ENCODE measurements at regions not wholly inside any gene's neighbourhood (a gene's known extent, or its start where the extent isn't known, plus 50 kb on each side); places are given as distances from the start of the nearest gene placed in this dataset.

DNA sequence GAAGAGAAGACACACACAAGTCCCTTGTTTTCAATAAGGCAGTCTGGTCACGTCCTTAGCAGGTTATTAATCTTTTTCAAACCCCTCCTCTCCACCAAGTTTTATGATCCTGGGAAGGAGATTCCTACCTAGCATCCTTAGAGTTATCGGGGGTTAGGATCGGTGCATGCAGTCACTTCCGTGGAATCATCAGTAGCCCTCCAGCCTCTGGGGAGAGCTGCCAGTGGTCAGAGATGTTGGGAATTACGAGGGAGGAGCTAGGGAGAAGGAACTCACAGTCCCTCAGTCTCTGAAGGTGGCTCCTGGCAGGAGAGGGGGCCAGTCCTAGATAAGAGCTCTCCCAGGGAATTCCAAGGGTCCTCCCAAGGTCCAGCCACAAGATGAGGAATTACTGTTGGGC is 57.7 kb upstream of the ATP5PO start:
- TF ChIP-seq TAF1 (IDR thresholded peaks at IDR 0.05; ENCODE audit: low read depth), result no peak
- TF ChIP-seq EP300 (IDR thresholded peaks at IDR 0.05; ENCODE audit: borderline replicate concordance), result no peak
- TF ChIP-seq, protein P1, sequence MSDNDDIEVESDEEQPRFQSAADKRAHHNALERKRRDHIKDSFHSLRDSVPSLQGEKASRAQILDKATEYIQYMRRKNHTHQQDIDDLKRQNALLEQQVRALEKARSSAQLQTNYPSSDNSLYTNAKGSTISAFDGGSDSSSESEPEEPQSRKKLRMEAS (IDR thresholded peaks at IDR 0.05), result no peak
- no peak for TF ChIP-seq NFIC (IDR thresholded peaks at IDR 0.05)

DNA sequence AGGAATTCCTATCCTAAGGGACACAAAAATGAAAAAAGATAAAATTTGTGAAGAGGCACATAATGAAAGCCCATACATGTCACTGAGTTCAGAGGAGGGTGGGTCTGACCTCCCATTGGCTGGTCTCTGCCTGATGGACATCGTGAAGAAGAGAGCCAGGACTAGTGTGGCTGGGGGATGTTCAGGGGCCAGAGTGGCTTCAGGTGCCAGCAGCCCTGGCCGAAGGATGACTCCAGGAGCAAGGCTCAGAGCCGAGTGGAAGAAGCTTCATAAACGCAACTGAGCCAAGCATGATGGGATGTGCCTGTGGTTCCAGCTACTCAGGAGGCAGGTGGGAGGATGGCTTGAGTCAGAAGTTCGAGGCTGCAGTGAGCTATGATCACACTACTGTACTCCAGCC is 56.9 kb upstream of the ATP5PO start:
- TF ChIP-seq RAD21 (IDR thresholded peaks at IDR 0.05; ENCODE audit: low read depth) (no peak), CREB1 (IDR thresholded peaks at IDR 0.05; ENCODE audit: low read depth) (no peak), EGR1 (IDR thresholded peaks at IDR 0.05) (no peak), YY1 (IDR thresholded peaks at IDR 0.05; ENCODE audit: low read depth) (no peak), EP300 (IDR thresholded peaks at IDR 0.05; ENCODE audit: borderline replicate concordance) (no peak), TEAD4 (IDR thresholded peaks at IDR 0.05) (no peak)
- TF ChIP-seq, protein P2, sequence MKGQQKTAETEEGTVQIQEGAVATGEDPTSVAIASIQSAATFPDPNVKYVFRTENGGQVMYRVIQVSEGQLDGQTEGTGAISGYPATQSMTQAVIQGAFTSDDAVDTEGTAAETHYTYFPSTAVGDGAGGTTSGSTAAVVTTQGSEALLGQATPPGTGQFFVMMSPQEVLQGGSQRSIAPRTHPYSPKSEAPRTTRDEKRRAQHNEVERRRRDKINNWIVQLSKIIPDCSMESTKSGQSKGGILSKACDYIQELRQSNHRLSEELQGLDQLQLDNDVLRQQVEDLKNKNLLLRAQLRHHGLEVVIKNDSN (IDR thresholded peaks at IDR 0.05), result no peak
- TF ChIP-seq, protein P1 (IDR thresholded peaks at IDR 0.05), result no peak

DNA sequence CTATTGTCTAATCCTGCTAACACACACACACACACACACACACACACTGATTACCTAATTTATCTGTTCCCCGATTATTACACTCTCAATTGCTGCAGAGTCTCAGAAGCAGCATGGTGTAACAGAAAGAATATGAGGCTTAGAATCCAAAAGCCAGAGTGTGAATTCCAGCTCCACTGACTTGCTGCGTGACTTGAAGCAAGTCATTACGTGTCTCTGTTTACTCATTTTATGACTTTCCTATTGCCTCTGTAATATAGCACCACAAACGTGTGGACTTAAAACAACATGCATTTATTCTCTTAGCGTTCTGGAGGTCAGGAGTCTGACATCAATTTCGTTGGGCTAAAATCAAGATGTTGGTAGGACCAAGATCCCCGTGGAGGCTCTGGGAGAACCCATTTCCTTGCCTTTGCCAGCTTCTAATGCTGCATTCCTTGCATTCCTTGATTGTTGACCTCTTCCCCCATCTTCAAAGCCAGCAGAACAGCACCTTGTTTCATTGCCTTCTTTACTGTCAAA is 55.9 kb upstream of the ATP5PO start:
- peak; percentile 88 for TF ChIP-seq TEAD4 (IDR thresholded peaks at IDR 0.05)
- TF ChIP-seq, protein P3, sequence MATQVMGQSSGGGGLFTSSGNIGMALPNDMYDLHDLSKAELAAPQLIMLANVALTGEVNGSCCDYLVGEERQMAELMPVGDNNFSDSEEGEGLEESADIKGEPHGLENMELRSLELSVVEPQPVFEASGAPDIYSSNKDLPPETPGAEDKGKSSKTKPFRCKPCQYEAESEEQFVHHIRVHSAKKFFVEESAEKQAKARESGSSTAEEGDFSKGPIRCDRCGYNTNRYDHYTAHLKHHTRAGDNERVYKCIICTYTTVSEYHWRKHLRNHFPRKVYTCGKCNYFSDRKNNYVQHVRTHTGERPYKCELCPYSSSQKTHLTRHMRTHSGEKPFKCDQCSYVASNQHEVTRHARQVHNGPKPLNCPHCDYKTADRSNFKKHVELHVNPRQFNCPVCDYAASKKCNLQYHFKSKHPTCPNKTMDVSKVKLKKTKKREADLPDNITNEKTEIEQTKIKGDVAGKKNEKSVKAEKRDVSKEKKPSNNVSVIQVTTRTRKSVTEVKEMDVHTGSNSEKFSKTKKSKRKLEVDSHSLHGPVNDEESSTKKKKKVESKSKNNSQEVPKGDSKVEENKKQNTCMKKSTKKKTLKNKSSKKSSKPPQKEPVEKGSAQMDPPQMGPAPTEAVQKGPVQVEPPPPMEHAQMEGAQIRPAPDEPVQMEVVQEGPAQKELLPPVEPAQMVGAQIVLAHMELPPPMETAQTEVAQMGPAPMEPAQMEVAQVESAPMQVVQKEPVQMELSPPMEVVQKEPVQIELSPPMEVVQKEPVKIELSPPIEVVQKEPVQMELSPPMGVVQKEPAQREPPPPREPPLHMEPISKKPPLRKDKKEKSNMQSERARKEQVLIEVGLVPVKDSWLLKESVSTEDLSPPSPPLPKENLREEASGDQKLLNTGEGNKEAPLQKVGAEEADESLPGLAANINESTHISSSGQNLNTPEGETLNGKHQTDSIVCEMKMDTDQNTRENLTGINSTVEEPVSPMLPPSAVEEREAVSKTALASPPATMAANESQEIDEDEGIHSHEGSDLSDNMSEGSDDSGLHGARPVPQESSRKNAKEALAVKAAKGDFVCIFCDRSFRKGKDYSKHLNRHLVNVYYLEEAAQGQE (IDR thresholded peaks at IDR 0.05; ENCODE audit: low read depth), result no peak

DNA sequence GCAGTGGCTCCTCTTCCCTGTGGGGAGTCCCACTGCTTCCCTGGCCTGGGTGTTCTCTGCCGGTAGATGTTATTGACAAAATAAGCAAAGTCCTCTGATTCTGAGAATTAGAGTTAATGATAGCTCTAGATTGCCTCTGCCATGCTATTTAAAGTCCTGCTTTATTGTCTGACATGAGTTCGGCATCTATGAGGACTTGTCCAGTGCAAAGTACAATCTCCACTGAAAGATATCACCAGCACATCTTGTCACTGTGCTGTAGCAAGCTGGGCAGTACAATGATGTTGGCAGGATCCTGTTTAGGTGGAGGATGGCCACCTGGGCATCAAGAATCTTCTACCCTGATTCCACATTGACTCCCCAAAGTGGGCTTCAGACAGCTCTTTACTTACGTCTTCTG is 54.0 kb upstream of the ATP5PO start:
- TF ChIP-seq TAF1 (IDR thresholded peaks at IDR 0.05; ENCODE audit: low read depth), result no peak
- TF ChIP-seq ZBTB7A (IDR thresholded peaks at IDR 0.05; ENCODE audit: low read depth), result no peak
- TF ChIP-seq RAD21 (IDR thresholded peaks at IDR 0.05; ENCODE audit: low read depth), result no peak
- TF ChIP-seq, protein P1 (IDR thresholded peaks at IDR 0.05), result no peak
- TF ChIP-seq, protein P3 (IDR thresholded peaks at IDR 0.05; ENCODE audit: low read depth), result no peak
- no peak for TF ChIP-seq TEAD4 (IDR thresholded peaks at IDR 0.05)
- no peak for TF ChIP-seq TCF12 (IDR thresholded peaks at IDR 0.05; ENCODE audit: low read depth)
- TF ChIP-seq EP300 (IDR thresholded peaks at IDR 0.05; ENCODE audit: borderline replicate concordance), result no peak
- TF ChIP-seq, protein P2 (IDR thresholded peaks at IDR 0.05), result no peak
- no peak for TF ChIP-seq YY1 (IDR thresholded peaks at IDR 0.05; ENCODE audit: low read depth)
- no peak for TF ChIP-seq NFIC (IDR thresholded peaks at IDR 0.05)
- TF ChIP-seq CREB1 (IDR thresholded peaks at IDR 0.05; ENCODE audit: low read depth), result no peak
- TF ChIP-seq CEBPB (IDR thresholded peaks at IDR 0.05), result no peak
- no peak for TF ChIP-seq EGR1 (IDR thresholded peaks at IDR 0.05)
- no peak for TF ChIP-seq FOXM1 (IDR thresholded peaks at IDR 0.05; ENCODE audit: borderline replicate concordance, low read depth)

DNA sequence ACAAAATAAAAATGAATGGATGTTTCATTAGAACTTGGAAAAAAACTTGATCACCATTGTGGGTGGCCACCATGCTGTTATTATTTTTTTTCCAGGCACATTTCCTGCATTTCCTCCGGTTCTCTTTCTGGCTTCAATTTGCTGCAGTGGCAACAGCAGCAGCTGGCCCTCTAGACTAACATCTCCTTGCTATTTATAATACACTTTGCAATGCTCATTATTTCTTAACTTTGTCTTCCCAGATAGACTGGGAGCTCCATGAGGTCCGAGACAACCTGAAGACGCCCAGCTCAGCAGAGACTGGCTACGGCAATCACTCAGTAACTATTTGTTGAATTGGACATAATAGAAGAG is 53.4 kb upstream of the ATP5PO start:
- TF ChIP-seq TCF12 (IDR thresholded peaks at IDR 0.05; ENCODE audit: low read depth) (no peak), EP300 (IDR thresholded peaks at IDR 0.05; ENCODE audit: borderline replicate concordance) (no peak), FOXM1 (IDR thresholded peaks at IDR 0.05; ENCODE audit: borderline replicate concordance, low read depth) (no peak), CREB1 (IDR thresholded peaks at IDR 0.05; ENCODE audit: low read depth) (no peak), RAD21 (IDR thresholded peaks at IDR 0.05; ENCODE audit: low read depth) (no peak), TAF1 (IDR thresholded peaks at IDR 0.05; ENCODE audit: low read depth) (no peak), EGR1 (IDR thresholded peaks at IDR 0.05) (no peak), CEBPB (IDR thresholded peaks at IDR 0.05) (no peak), TEAD4 (IDR thresholded peaks at IDR 0.05) (no peak), ZBTB7A (IDR thresholded peaks at IDR 0.05; ENCODE audit: low read depth) (no peak)
- TF ChIP-seq, protein P2 (IDR thresholded peaks at IDR 0.05), result no peak
- TF ChIP-seq, protein P3 (IDR thresholded peaks at IDR 0.05; ENCODE audit: low read depth), result no peak
- TF ChIP-seq, protein P1 (IDR thresholded peaks at IDR 0.05), result no peak
